Gastrocnemius medialis (tissue), 4 donors: ENCODE measurements at regions not wholly inside any gene's neighbourhood (a gene's known extent, or its start where the extent isn't known, plus 50 kb on each side); places are given as distances from the start of the nearest gene placed in this dataset.

Source experiments
- ATAC-seq, 2 donors: fragments of 150-250 bp; one replicate each; pipeline ENCODE4 v1.9.1; 2016
- DNase-seq, 2 donors: peaks; one replicate each; pipeline ENCODE4 v3.0.0-alpha.2; 2019
- H3K27ac ChIP-seq, 4 donors: fragments of 200-600 bp; sonication (generic); 1 replicate in 1 of 4; 2 replicates in 3 of 4; pipeline ENCODE4 v1.5.1; 2016 to 2018; ENCODE audit warnings: mild to moderate bottlenecking in 2 of 4, moderate library complexity in 1 of 4
- H3K27me3 ChIP-seq, 3 donors: fragments of 200-600 bp; sonication (generic) in 2 of 3; 1 replicate in 1 of 3; 2 replicates in 2 of 3; pipeline versions ENCODE4 v1.5.1 to v1.6.0; 2016 to 2019; ENCODE audit warnings: mild to moderate bottlenecking in 1 of 3, moderate library complexity in 1 of 3
- H3K36me3 ChIP-seq, 2 donors: fragments of 200-600 bp; sonication (generic) in 1 of 2; one replicate each; pipeline ENCODE4 v1.5.1; 2017 to 2018
- H3K4me1 ChIP-seq, 2 donors: fragments of 200-600 bp; sonication (generic) in 1 of 2; one replicate each; pipeline ENCODE4 v1.5.1; 2016 to 2017; ENCODE audit warnings: mild to moderate bottlenecking in 2 of 2
- H3K4me3 ChIP-seq, 4 donors: fragments of 200-600 bp; sonication (generic) in 3 of 4; 1 replicate in 1 of 4; 2 replicates in 3 of 4; pipeline ENCODE4 v1.5.1; 2016 to 2019; ENCODE audit warnings: mild to moderate bottlenecking in 2 of 4
- H3K9me3 ChIP-seq, 3 donors: fragments of 200-600 bp; sonication (generic) in 2 of 3; 1 replicate in 1 of 3; 2 replicates in 2 of 3; pipeline ENCODE4 v1.5.1; 2016 to 2019
- POLR2A ChIP-seq, 2 donors: fragments of 450-650 bp; IDR thresholded peaks; one replicate each; pipeline ENCODE4 v1.6.1; 2017; ENCODE audit warnings: antibody characterized with exemption in 2 of 2, mild to moderate bottlenecking in 2 of 2, moderate library complexity in 2 of 2
- in situ Hi-C, 4 donors: fragments of 200-750 bp; cut with MboI; loops; one replicate each; pipeline versions ENCODE4 v1.15.0 to v1.8.0; 2017; ENCODE audit warnings: low sequenced_read_pairs in 4 of 4
- intact Hi-C: fragments of 100-400 bp; cut with DNase I; formaldehyde crosslinking; loops from one replicate; pipeline ENCODE4 v1.15.1; 2023; ENCODE audit warnings: low total_unique reads
- TF ChIP-seq, protein P1 (sequence below), 5 experiments: fragments of 450-650 bp in 3 of 5; fragments of 200-600 bp in 2 of 5; sonication (generic) in 2 of 5; IDR thresholded peaks in 4 of 5; conservative IDR thresholded peaks in 1 of 5; 1 replicate in 4 of 5; 2 replicates in 1 of 5; pipeline ENCODE4 v1.5.1; 2016 to 2019; ENCODE audit warnings: antibody characterized with exemption in 5 of 5, mild to moderate bottlenecking in 3 of 5, moderate library complexity in 3 of 5

DNA sequence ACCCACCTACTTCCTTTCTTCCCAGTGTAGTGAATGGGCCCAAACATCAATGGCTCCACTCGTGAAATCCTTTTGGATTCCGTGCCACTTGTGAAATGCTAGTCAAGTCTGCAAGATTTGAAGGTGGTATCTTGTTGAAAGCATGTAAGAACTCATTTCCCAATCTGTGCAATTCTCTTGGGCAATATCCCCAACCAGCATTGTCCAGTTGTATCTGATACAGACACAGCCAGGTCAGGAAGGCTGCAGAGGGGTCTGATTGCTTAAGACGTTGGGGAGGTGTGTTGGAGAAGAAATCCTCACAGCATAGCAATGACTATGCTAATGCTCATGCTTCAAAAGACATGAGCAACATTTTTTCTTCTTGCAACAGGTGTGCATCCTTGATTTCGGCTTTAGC, 164.8 kb downstream of the VEGFC start:
- H3K4me1 ChIP-seq: no peaks in the 10 kb centered on the region
- ATAC-seq: no peak
- no peaks in the 10 kb centered on the region for H3K27me3 ChIP-seq
- in situ Hi-C loops (no loop called here), intact Hi-C loops (no loop called here)
- no peak overlapping the region for H3K4me3 ChIP-seq
- no peak overlapping the region for H3K27ac ChIP-seq
- H3K36me3 ChIP-seq: no peaks in the 10 kb centered on the region
- DNase-seq: no peak
- no peaks in the 10 kb centered on the region for H3K9me3 ChIP-seq
- TF ChIP-seq, protein P1, sequence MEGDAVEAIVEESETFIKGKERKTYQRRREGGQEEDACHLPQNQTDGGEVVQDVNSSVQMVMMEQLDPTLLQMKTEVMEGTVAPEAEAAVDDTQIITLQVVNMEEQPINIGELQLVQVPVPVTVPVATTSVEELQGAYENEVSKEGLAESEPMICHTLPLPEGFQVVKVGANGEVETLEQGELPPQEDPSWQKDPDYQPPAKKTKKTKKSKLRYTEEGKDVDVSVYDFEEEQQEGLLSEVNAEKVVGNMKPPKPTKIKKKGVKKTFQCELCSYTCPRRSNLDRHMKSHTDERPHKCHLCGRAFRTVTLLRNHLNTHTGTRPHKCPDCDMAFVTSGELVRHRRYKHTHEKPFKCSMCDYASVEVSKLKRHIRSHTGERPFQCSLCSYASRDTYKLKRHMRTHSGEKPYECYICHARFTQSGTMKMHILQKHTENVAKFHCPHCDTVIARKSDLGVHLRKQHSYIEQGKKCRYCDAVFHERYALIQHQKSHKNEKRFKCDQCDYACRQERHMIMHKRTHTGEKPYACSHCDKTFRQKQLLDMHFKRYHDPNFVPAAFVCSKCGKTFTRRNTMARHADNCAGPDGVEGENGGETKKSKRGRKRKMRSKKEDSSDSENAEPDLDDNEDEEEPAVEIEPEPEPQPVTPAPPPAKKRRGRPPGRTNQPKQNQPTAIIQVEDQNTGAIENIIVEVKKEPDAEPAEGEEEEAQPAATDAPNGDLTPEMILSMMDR (IDR thresholded peaks at IDR 0.05 in 4 of 5, conservative IDR thresholded peaks at IDR 0.05 in 1 of 5): no peak
- no peak for TF ChIP-seq POLR2A (IDR thresholded peaks at IDR 0.05)

DNA sequence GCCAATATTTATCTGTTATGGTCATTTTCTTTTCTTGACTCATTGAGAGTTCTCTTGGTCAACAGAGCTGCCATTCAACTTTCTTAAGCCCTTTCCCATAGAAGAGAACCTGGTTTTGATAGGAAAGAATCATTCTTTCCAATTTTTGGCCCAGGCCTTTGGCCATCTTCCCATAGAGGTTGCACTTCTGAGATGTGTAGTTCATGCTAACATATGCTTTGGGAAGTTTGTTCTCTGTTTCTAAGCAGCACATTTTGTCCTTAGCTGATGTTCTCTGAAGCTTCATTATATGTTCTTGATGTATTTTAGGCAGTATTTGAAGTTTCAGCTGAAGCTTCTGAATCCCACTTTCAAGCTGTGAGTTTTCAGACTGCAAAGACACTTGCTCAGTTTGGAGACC, 161.1 kb downstream of the VEGFC start:
- intact Hi-C loops (no loop called here), in situ Hi-C loops (no loop called here)
- no peak overlapping the region for H3K4me3 ChIP-seq
- no peaks in the 10 kb centered on the region for H3K4me1 ChIP-seq
- TF ChIP-seq, protein P1 (IDR thresholded peaks at IDR 0.05 in 4 of 5, conservative IDR thresholded peaks at IDR 0.05 in 1 of 5): no peak
- TF ChIP-seq POLR2A (IDR thresholded peaks at IDR 0.05): no peak
- no peaks in the 10 kb centered on the region for H3K36me3 ChIP-seq
- no peaks in the 10 kb centered on the region for H3K9me3 ChIP-seq
- no peak for ATAC-seq
- DNase-seq: no peak
- H3K27me3 ChIP-seq: no peaks in the 10 kb centered on the region
- H3K27ac ChIP-seq: no peak overlapping the region
